ENCODE measurements at regions not wholly inside any gene's neighbourhood (a gene's known extent, or its start where the extent isn't known, plus 50 kb on each side); places are given as distances from the start of the nearest gene placed in this dataset.
"Not testable (repeated sequence)": the region's sequence is repeated elsewhere in the genome, so short reads cannot be mapped to it uniquely, and the experiment has no call there.

DNA sequence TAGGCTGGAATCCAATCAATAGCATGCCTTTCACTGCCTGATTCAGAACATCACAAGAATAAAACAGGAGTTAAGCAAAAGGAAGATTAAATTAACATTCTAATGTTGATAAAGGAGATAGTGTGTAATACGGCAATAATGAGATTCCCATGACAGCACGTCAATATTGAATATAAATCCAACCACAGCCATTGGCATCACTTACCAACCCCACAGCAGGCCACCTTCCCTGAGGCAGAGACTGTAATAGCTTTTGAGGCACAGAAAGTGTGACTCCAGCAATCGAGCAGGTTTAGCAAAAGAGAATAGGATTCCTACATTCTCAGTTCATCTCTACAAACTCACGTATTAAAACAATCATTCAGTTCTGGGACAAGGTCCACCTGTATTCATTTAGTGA lies 954.6 kb upstream of the CDH18 start:
- not testable (repeated sequence) for TF ChIP-seq ZNF430 (CRISPR knock-in tag; IDR thresholded peaks at IDR 0.05); FOXC1 (CRISPR knock-in tag; IDR thresholded peaks at IDR 0.05; ENCODE audit: borderline replicate concordance); ZNF12 (CRISPR knock-in tag; IDR thresholded peaks at IDR 0.05); POLR2A (IDR thresholded peaks at IDR 0.05; ENCODE audit: insufficient read depth in 1 of 2, low read depth in 2 of 2, low read length in 2 of 2); ZNF343 (CRISPR knock-in tag; IDR thresholded peaks at IDR 0.05)
- TF ChIP-seq, protein P1, sequence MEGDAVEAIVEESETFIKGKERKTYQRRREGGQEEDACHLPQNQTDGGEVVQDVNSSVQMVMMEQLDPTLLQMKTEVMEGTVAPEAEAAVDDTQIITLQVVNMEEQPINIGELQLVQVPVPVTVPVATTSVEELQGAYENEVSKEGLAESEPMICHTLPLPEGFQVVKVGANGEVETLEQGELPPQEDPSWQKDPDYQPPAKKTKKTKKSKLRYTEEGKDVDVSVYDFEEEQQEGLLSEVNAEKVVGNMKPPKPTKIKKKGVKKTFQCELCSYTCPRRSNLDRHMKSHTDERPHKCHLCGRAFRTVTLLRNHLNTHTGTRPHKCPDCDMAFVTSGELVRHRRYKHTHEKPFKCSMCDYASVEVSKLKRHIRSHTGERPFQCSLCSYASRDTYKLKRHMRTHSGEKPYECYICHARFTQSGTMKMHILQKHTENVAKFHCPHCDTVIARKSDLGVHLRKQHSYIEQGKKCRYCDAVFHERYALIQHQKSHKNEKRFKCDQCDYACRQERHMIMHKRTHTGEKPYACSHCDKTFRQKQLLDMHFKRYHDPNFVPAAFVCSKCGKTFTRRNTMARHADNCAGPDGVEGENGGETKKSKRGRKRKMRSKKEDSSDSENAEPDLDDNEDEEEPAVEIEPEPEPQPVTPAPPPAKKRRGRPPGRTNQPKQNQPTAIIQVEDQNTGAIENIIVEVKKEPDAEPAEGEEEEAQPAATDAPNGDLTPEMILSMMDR (CRISPR knock-in tag; IDR thresholded peaks at IDR 0.05): not testable (repeated sequence)
- TF ChIP-seq, protein P2, sequence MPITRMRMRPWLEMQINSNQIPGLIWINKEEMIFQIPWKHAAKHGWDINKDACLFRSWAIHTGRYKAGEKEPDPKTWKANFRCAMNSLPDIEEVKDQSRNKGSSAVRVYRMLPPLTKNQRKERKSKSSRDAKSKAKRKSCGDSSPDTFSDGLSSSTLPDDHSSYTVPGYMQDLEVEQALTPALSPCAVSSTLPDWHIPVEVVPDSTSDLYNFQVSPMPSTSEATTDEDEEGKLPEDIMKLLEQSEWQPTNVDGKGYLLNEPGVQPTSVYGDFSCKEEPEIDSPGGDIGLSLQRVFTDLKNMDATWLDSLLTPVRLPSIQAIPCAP (CRISPR knock-in tag; IDR thresholded peaks at IDR 0.05; ENCODE audit: low read depth): not testable (repeated sequence)
